ENCODE measurements at regions not wholly inside any gene's neighbourhood (a gene's known extent, or its start where the extent isn't known, plus 50 kb on each side); places are given as distances from the start of the nearest gene placed in this dataset.

- H3K27ac Mint-ChIP-seq (ENCODE audit: unreplicated experiment) = no peak overlapping the region
- H3K4me3 Mint-ChIP-seq (ENCODE audit: unreplicated experiment) = no peak overlapping the region
Measured at GRCh38 chr3:55352668-55353067, 134.4 kb downstream of the WNT5A start.

GRCh38 chr3:55349851-55350250 is 137.3 kb downstream of the WNT5A start:
- Mint-ChIP-seq H3K27ac (ENCODE audit: unreplicated experiment) (no peak overlapping the region), H3K27me3 (ENCODE audit: insufficient read depth, unreplicated experiment) (peaks cover 15% of the 10 kb centered on the region), H3K36me3 (ENCODE audit: insufficient read depth, unreplicated experiment) (no peaks in the 10 kb centered on the region), H3K4me1 (ENCODE audit: low read depth, unreplicated experiment) (no peaks in the 10 kb centered on the region), H3K9me3 (ENCODE audit: unreplicated experiment) (no peaks in the 10 kb centered on the region), H3K4me3 (ENCODE audit: unreplicated experiment) (no peak overlapping the region)
- intact Hi-C loops (cut with micrococcal nuclease; ENCODE audit: unreplicated experiment) = no loop called here
- Histone ChIP-seq H3K27me3 (replicated peaks; ENCODE audit: control insufficient read depth, insufficient read depth, low read length) (no peaks in the 10 kb centered on the region), H3K9me3 (no peaks in the 10 kb centered on the region), H3K4me3 (ENCODE audit: low read depth, low read length) (no peak overlapping the region), H3K36me3 (ENCODE audit: control insufficient read depth, insufficient read depth, low read length) (no peaks in the 10 kb centered on the region), H3K4me1 (no peaks in the 10 kb centered on the region)
- DNase-seq = no peak
- ChIA-PET POLR2A (no interaction called here), CTCF (no interaction called here)
- TF ChIP-seq CTCF (IDR thresholded peaks at IDR 0.05; ENCODE audit: insufficient read depth in 1 of 2, low read depth in 1 of 2, low read length in 1 of 2, severe bottlenecking in 1 of 2, unreplicated experiment in 1 of 2) = no peak
- no TSS peak for BruUV-seq (replicated peaks)

More at GRCh38 chr3:55352668-55353067, 134.4 kb downstream of the WNT5A start:
- Histone ChIP-seq H3K36me3 (ENCODE audit: control insufficient read depth, insufficient read depth, low read length) (no peaks in the 10 kb centered on the region), H3K4me3 (ENCODE audit: low read depth, low read length) (no peak overlapping the region), H3K4me1 (no peaks in the 10 kb centered on the region), H3K9me3 (no peaks in the 10 kb centered on the region), H3K27me3 (replicated peaks; ENCODE audit: control insufficient read depth, insufficient read depth, low read length) (no peaks in the 10 kb centered on the region)
- DNase-seq = no peak
- POLR2A ChIA-PET = no interaction called here
- peaks cover 15% of the 10 kb centered on the region for H3K27me3 Mint-ChIP-seq (ENCODE audit: insufficient read depth, unreplicated experiment)
- intact Hi-C loops (cut with micrococcal nuclease; ENCODE audit: unreplicated experiment) = no loop called here
- CTCF ChIA-PET = no interaction called here
- H3K36me3 Mint-ChIP-seq (ENCODE audit: insufficient read depth, unreplicated experiment) = no peaks in the 10 kb centered on the region
- H3K4me1 Mint-ChIP-seq (ENCODE audit: low read depth, unreplicated experiment) = no peaks in the 10 kb centered on the region
- BruUV-seq (replicated peaks) = no TSS peak
- TF ChIP-seq CTCF (IDR thresholded peaks at IDR 0.05; ENCODE audit: insufficient read depth in 1 of 2, low read depth in 1 of 2, low read length in 1 of 2, severe bottlenecking in 1 of 2, unreplicated experiment in 1 of 2) = no peak
- no peaks in the 10 kb centered on the region for H3K9me3 Mint-ChIP-seq (ENCODE audit: unreplicated experiment)

- H3K36me3 ChIP-seq (ENCODE audit: control insufficient read depth, insufficient read depth, low read length) = no peaks in the 10 kb centered on the region
- no peaks in the 10 kb centered on the region for H3K4me1 ChIP-seq
- Mint-ChIP-seq H3K27me3 (ENCODE audit: insufficient read depth, unreplicated experiment) (peaks cover 8% of the 10 kb centered on the region), H3K4me1 (ENCODE audit: low read depth, unreplicated experiment) (no peaks in the 10 kb centered on the region), H3K27ac (ENCODE audit: unreplicated experiment) (no peak overlapping the region), H3K36me3 (ENCODE audit: insufficient read depth, unreplicated experiment) (no peaks in the 10 kb centered on the region), H3K4me3 (ENCODE audit: unreplicated experiment) (no peak overlapping the region), H3K9me3 (ENCODE audit: unreplicated experiment) (no peaks in the 10 kb centered on the region)
- intact Hi-C loops (cut with micrococcal nuclease; ENCODE audit: unreplicated experiment) = no loop called here
- CTCF ChIA-PET = no interaction called here
- no peak overlapping the region for H3K4me3 ChIP-seq (ENCODE audit: low read depth, low read length)
- no peak for TF ChIP-seq CTCF (IDR thresholded peaks at IDR 0.05; ENCODE audit: insufficient read depth in 1 of 2, low read depth in 1 of 2, low read length in 1 of 2, severe bottlenecking in 1 of 2, unreplicated experiment in 1 of 2)
- H3K9me3 ChIP-seq = no peaks in the 10 kb centered on the region
- no peaks in the 10 kb centered on the region for H3K27me3 ChIP-seq (replicated peaks; ENCODE audit: control insufficient read depth, insufficient read depth, low read length)
- BruUV-seq (replicated peaks) = no TSS peak
- POLR2A ChIA-PET = no interaction called here
- no peak for DNase-seq
Measured at GRCh38 chr3:55343486-55344357, 143.4 kb downstream of the WNT5A start.

All from Caco-2 (cell line).